OCI-LY7 (cell line): ENCODE measurements at regions not wholly inside any gene's neighbourhood (a gene's known extent, or its start where the extent isn't known, plus 50 kb on each side); places are given as distances from the start of the nearest gene placed in this dataset.

Experiments used
- EZH2phosphoT487 ChIP-seq: fragments of 200-600 bp; sonication (generic); IDR thresholded peaks from 2 replicates; pipeline ENCODE4 v1.6.1; 2018; ENCODE audit warnings: low read depth, borderline replicate concordance, mild to moderate bottlenecking, mixed run types, antibody characterized with exemption, low read length, moderate library complexity, mixed read lengths
- TF ChIP-seq, protein P1 (sequence below): fragments of 200-600 bp; sonication (generic); conservative IDR thresholded peaks from 2 replicates; pipeline ENCODE4 v1.5.1; 2014; ENCODE audit warnings: mild to moderate bottlenecking, antibody characterized with exemption, low read length, moderate library complexity, mixed read lengths

DNA sequence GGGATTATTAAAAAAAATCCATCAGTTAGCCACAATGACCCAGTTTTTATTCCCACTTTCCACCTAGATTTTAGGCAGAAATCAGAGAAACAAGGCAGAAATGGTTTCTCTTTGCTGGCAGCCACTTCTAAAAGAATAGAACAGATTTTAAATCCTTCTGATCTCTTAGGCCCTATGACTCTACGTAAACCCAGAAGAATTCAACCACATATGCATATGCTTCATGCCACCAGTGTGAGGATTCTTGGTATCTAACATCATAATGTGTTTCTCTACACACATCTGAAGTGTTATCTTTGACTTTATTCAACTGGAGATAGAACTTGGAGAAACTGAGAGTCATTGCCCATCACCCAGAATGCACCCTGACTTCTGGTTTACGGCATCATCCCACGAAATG lies 128.7 kb upstream of the TANK start:
- TF ChIP-seq, protein P1, sequence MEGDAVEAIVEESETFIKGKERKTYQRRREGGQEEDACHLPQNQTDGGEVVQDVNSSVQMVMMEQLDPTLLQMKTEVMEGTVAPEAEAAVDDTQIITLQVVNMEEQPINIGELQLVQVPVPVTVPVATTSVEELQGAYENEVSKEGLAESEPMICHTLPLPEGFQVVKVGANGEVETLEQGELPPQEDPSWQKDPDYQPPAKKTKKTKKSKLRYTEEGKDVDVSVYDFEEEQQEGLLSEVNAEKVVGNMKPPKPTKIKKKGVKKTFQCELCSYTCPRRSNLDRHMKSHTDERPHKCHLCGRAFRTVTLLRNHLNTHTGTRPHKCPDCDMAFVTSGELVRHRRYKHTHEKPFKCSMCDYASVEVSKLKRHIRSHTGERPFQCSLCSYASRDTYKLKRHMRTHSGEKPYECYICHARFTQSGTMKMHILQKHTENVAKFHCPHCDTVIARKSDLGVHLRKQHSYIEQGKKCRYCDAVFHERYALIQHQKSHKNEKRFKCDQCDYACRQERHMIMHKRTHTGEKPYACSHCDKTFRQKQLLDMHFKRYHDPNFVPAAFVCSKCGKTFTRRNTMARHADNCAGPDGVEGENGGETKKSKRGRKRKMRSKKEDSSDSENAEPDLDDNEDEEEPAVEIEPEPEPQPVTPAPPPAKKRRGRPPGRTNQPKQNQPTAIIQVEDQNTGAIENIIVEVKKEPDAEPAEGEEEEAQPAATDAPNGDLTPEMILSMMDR, result no peak
- no peak for TF ChIP-seq EZH2phosphoT487
